HG03159 (cell line): ENCODE measurements at regions not wholly inside any gene's neighbourhood (a gene's known extent, or its start where the extent isn't known, plus 50 kb on each side); places are given as distances from the start of the nearest gene placed in this dataset.
A peak's percentile ranks its signal among the peaks of the same experiment; 100 is the strongest.

Experiments used
- ATAC-seq: cut with Tn5 transposase; IDR thresholded peaks from one replicate; pipeline ENCODE4 v1.9.1; 2021; ENCODE audit warnings: mild to moderate bottlenecking, moderate library complexity; ENCODE audit not compliant: unreplicated experiment

- no peak for ATAC-seq
These were observed 134.9 kb upstream of the HSD17B12 start for GRCh38 chr11:43545610-43546009.

GRCh38 chr11:43546561-43547429 is 133.7 kb upstream of the HSD17B12 start:
- ATAC-seq: no peak

- ATAC-seq: no peak
These were observed 133.1 kb upstream of the HSD17B12 start for GRCh38 chr11:43547430-43547831.

GRCh38 chr11:43547889-43548381 is 132.6 kb upstream of the HSD17B12 start:
- no peak for ATAC-seq

- ATAC-seq: no peak
These were observed 131.6 kb upstream of the HSD17B12 start for GRCh38 chr11:43548916-43549315.

GRCh38 chr11:43549624-43550023 is 130.9 kb upstream of the HSD17B12 start:
- ATAC-seq: no peak

- ATAC-seq: no peak
These were observed 129.8 kb upstream of the HSD17B12 start for GRCh38 chr11:43550714-43551113.

- ATAC-seq: no peak
These were observed 126.4 kb upstream of the HSD17B12 start for GRCh38 chr11:43554148-43554473.

GRCh38 chr11:43555186-43555585 is 125.4 kb upstream of the HSD17B12 start:
- no peak for ATAC-seq

- no peak for ATAC-seq
These were observed 124.5 kb upstream of the HSD17B12 start for GRCh38 chr11:43555816-43556611.

- ATAC-seq: no peak
These were observed 123.7 kb upstream of the HSD17B12 start for GRCh38 chr11:43556612-43557375.

- ATAC-seq: no peak
These were observed 122.9 kb upstream of the HSD17B12 start for GRCh38 chr11:43557553-43558110.

- ATAC-seq: no peak
These were observed 122.4 kb upstream of the HSD17B12 start for GRCh38 chr11:43558146-43558545.

- no peak for ATAC-seq
These were observed 121.9 kb upstream of the HSD17B12 start for GRCh38 chr11:43558556-43559127.

GRCh38 chr11:43561832-43562231 is 118.7 kb upstream of the HSD17B12 start:
- no peak for ATAC-seq

GRCh38 chr11:43567396-43567975 is 113.1 kb upstream of the HSD17B12 start:
- ATAC-seq: peak; percentile 68

GRCh38 chr11:43573233-43573632 is 107.3 kb upstream of the HSD17B12 start:
- ATAC-seq: no peak

GRCh38 chr11:43573873-43574272 is 106.7 kb upstream of the HSD17B12 start:
- no peak for ATAC-seq

- no peak for ATAC-seq
These were observed 106.1 kb upstream of the HSD17B12 start for GRCh38 chr11:43574411-43574810.
